ENCODE measurements at regions not wholly inside any gene's neighbourhood (a gene's known extent, or its start where the extent isn't known, plus 50 kb on each side); places are given as distances from the start of the nearest gene placed in this dataset.

DNA sequence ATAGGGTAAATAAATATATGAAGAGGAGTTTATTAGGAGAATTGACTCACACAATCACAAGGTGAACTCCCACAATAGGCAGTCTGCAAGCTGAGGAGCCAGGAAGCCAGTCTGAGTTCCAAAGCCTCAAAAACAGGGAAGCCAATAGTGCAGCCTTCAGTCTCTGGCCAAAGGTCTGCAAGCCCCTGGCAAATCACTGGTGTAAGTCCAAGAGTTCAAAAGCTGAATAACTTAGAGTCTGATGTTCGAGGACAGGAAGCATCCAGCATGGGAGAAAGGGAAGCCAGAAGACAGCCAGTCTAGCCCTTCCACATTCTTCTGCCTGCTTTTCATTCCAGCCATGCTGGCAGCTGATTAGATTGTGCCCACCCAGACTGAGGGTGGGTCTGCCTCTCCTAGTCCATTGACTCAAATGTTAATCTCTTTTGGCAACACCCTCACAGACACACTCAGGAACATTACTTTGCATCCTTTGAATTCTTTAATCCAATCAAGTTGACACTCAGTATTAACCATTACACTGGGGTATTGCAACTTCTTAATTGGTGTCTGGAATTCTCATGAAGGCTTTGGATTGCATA lies 736.5 kb upstream of the LMO3 start:
- H3K27ac ChIP-seq = no peak overlapping the region
- TF ChIP-seq, protein P1, sequence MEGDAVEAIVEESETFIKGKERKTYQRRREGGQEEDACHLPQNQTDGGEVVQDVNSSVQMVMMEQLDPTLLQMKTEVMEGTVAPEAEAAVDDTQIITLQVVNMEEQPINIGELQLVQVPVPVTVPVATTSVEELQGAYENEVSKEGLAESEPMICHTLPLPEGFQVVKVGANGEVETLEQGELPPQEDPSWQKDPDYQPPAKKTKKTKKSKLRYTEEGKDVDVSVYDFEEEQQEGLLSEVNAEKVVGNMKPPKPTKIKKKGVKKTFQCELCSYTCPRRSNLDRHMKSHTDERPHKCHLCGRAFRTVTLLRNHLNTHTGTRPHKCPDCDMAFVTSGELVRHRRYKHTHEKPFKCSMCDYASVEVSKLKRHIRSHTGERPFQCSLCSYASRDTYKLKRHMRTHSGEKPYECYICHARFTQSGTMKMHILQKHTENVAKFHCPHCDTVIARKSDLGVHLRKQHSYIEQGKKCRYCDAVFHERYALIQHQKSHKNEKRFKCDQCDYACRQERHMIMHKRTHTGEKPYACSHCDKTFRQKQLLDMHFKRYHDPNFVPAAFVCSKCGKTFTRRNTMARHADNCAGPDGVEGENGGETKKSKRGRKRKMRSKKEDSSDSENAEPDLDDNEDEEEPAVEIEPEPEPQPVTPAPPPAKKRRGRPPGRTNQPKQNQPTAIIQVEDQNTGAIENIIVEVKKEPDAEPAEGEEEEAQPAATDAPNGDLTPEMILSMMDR (conservative IDR thresholded peaks at IDR 0.05) = no peak

DNA sequence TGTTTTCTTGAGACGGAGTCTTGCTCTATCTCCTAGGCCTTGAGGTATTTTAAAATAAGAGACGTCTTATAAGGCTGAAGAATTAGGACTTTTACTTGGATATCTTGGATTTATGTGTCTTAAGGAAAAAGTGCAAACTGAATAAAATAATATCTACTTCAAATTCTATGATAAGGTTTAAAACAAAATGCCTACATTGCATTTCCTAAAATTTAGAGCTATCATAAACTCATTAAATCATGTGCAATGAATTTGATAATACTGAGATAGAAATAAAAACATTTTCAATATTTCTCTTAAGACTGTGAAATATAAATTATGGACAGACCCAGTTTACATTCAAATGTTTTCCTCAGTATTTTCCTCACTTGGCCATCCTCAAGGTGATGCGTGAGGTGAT lies 729.5 kb upstream of the LMO3 start:
- TF ChIP-seq, protein P1 (conservative IDR thresholded peaks at IDR 0.05) = no peak
- no peak overlapping the region for H3K27ac ChIP-seq

DNA sequence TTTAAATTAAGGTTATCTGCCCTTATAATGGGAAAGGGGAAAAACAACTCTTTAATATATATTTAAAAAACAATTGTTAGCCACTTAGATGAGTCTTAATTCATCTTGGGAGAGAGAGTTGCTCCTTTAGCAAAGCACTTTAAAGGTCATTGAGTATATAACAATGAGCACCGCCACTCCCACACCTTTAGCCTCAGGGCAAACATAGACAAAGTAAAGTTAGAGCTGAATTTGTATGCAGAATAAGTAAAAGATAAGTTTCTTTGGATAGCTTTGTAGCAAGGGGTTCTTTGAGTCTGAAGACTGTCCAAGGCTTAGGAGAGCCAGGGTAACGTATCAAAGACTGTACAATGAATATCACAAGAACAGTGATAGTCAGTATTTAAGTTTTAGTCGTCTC lies 728.8 kb upstream of the LMO3 start:
- H3K27ac ChIP-seq = no peak overlapping the region
- TF ChIP-seq, protein P1 (conservative IDR thresholded peaks at IDR 0.05) = no peak

DNA sequence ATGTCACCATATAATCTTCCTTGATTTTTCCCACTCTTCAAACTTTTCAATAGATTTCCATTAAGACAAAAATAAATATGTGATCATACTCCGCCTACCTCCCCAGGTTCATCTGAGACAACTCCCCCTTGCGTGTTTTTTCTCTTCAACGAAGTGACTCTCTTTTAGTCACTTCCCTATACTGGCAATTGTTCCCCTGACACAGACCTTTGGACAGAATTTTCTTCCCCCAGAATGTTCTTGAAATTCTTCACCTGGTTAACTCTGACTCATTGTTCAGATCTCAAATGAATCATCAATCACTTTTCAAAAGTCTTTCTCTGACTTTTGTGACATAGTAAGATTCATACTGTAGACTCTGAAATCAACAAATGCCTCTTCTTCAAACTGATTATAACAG lies 727.3 kb upstream of the LMO3 start:
- TF ChIP-seq, protein P1 (conservative IDR thresholded peaks at IDR 0.05) = no peak

DNA sequence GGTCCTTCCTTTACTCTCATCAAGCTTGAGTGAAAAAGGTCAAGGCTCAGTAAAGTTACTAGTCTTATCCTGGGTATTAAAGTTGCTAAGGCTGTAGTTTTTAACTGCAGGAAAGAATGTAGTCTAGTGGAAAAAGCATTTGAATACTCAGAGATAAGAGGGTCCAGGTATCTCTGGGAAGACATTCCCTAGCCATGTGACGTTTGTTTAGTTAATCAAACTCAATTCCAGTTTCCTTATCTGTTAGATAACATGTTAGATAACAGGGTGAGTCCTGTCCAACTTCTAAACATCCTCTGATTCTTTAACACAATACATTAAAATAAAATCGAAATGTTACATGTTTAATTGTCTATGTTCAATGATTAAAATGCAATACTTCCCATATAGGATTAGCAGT lies 720.7 kb upstream of the LMO3 start:
- no peak overlapping the region for H3K27ac ChIP-seq
- TF ChIP-seq, protein P1 (conservative IDR thresholded peaks at IDR 0.05) = no peak

More for the DNA sequence above, 727.3 kb upstream of the LMO3 start:
- no peak overlapping the region for H3K27ac ChIP-seq

DNA sequence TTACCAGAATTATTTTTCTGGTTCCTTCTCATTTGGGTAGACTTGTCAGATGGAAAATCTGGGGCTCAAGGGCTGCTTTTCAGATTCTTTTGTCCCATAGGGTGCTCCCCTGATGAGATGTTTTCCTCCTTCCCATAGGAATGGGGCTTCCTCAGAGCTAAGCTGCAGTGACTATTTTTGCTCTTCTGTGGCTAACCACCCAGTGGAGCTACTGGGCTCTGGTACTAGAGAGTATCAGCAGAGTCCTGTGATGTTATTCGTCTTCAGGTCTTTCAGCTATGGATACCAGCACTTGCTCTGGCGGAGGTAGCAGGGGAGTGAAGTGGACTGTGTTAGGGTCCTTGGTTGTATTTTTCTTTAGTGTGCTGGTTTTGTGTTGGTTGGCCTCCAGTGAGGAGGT lies 716.1 kb upstream of the LMO3 start:
- TF ChIP-seq, protein P1 (conservative IDR thresholded peaks at IDR 0.05) = no peak
- H3K27ac ChIP-seq = no peak overlapping the region

DNA sequence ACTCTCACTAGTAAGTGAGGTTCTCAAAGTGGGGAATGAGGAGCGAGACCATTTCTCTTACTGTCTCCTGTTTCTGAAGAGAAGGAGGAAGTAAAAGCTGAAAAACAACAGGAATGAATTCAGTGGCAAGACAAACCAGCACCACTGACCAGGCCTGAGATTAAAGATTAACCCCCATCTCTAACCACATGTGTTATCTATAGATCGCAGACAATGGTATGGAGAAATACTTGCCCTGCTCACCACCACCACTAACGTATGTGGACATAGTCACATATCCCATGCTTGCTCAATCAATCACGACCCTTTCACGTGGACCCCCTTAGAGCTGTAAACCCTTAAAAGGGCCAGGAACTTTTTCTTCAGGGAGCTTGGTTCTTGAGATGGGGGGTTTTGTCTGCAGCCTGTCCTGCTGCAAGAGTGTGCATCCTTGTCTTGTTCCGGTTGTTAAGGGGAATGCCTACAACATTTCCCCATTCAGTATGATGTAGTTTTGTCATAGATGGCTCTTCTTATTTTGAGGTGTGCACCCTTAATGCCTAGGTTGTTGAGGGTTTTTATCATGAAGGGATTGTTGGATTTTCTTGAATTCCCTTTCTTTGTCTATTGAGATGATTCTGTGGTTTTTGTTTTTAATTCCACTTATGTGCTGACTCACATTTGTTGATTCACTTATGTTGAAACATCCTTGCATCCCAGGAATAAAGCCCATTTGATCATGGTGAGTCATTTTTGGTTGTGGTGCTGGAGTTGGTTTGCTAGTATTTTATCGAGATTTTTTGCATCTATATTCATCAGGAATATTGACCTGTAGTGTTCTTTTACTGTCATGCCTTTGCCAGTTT lies 698.8 kb upstream of the LMO3 start:
- TF ChIP-seq, protein P1 (conservative IDR thresholded peaks at IDR 0.05) = no peak
- no peak overlapping the region for H3K27ac ChIP-seq

Data from VCaP (cell line).